ENCODE measurements at regions not wholly inside any gene's neighbourhood (a gene's known extent, or its start where the extent isn't known, plus 50 kb on each side); places are given as distances from the start of the nearest gene placed in this dataset.

DNA sequence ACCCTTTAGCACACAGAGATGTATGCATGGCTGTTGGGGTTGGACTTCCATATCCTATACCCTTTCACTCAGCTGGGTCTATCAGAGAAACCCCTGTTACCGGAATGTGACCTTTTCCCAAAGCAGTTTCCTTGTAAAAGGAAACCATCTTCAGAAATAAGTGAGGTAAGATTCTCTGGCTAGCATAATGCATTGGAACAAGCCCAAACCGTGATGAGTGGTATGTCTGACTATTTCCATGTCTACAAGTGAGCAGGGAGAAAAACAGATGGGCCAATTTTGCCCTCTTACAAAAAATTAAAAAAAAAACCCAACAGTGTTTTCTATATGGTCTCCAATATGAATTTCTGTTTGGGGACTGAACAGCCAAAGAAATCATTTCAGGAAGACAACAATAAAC lies 283.9 kb downstream of the SMARCA1 start:
- H3K4me2 ChIP-seq (ENCODE audit: control insufficient read depth, extremely low read depth, insufficient read depth, low read depth, low read length) = no peak overlapping the region

GRCh38 chrX:129238011-129238410 lies 285.3 kb downstream of the SMARCA1 start:
- Histone ChIP-seq H3K9me1 (ENCODE audit: control insufficient read depth, extremely low read depth, insufficient read depth, low read length) (no peaks in the 10 kb centered on the region), H3K4me3 (ENCODE audit: control insufficient read depth in 2 of 3, extremely low read depth in 1 of 3, insufficient read depth in 2 of 3, low read depth in 1 of 3, low read length in 3 of 3) (no peak overlapping the region), H4K20me1 (ENCODE audit: control insufficient read depth, extremely low read depth, insufficient read depth, low read length) (no peaks in the 10 kb centered on the region), H3K36me3 (ENCODE audit: control insufficient read depth in 2 of 2, extremely low read depth in 1 of 2, insufficient read depth in 2 of 2, low read length in 2 of 2) (no peaks in the 10 kb centered on the region), H3K27ac (ENCODE audit: control insufficient read depth, insufficient read depth, low read length) (no peak overlapping the region), H3K9ac (ENCODE audit: control insufficient read depth, extremely low read depth, insufficient read depth, low read length) (no peak overlapping the region), H3K9me3 (ENCODE audit: control insufficient read depth, low read depth, low read length) (no peaks in the 10 kb centered on the region), H3K79me2 (ENCODE audit: control insufficient read depth, insufficient read depth, low read length) (no peaks in the 10 kb centered on the region), H3K4me2 (ENCODE audit: control insufficient read depth, extremely low read depth, insufficient read depth, low read depth, low read length) (no peak overlapping the region), H3K4me1 (ENCODE audit: control insufficient read depth, extremely low read depth, insufficient read depth, low read length) (no peaks in the 10 kb centered on the region), H3K27me3 (ENCODE audit: control insufficient read depth, extremely low read depth, insufficient read depth, low read length) (no peaks in the 10 kb centered on the region), H2AFZ (ENCODE audit: control insufficient read depth, low read length) (no peak overlapping the region)
- FAIRE-seq = no peak
- TF ChIP-seq EZH2 (IDR thresholded peaks at IDR 0.05; ENCODE audit: low read length) (no peak), CTCF (optimal IDR thresholded peaks at IDR 0.05 in 1 of 3, IDR thresholded peaks at IDR 0.05 in 1 of 3, conservative IDR thresholded peaks at IDR 0.05 in 1 of 3; ENCODE audit: extremely low read depth in 1 of 3, insufficient read depth in 2 of 3, low read length in 3 of 3) (no peak)
- DNase-seq (ENCODE audit: low read depth, low spot score) = no peak
- dilution Hi-C loops (cut with MboI; ENCODE audit: extremely low pct_ligation_motif_present, low sequenced_read_pairs) = no loop called here

More for the DNA sequence above, 283.9 kb downstream of the SMARCA1 start:
- TF ChIP-seq CTCF (optimal IDR thresholded peaks at IDR 0.05 in 1 of 3, IDR thresholded peaks at IDR 0.05 in 1 of 3, conservative IDR thresholded peaks at IDR 0.05 in 1 of 3; ENCODE audit: extremely low read depth in 1 of 3, insufficient read depth in 2 of 3, low read length in 3 of 3) = no peak
- TF ChIP-seq EZH2 (IDR thresholded peaks at IDR 0.05; ENCODE audit: low read length) = no peak
- no peaks in the 10 kb centered on the region for H3K79me2 ChIP-seq (ENCODE audit: control insufficient read depth, insufficient read depth, low read length)
- no peaks in the 10 kb centered on the region for H3K4me1 ChIP-seq (ENCODE audit: control insufficient read depth, extremely low read depth, insufficient read depth, low read length)
- H3K9me3 ChIP-seq (ENCODE audit: control insufficient read depth, low read depth, low read length) = no peaks in the 10 kb centered on the region
- H3K9me1 ChIP-seq (ENCODE audit: control insufficient read depth, extremely low read depth, insufficient read depth, low read length) = no peaks in the 10 kb centered on the region
- no peaks in the 10 kb centered on the region for H4K20me1 ChIP-seq (ENCODE audit: control insufficient read depth, extremely low read depth, insufficient read depth, low read length)
- DNase-seq (ENCODE audit: low read depth, low spot score) = no peak
- no peak overlapping the region for H2AFZ ChIP-seq (ENCODE audit: control insufficient read depth, low read length)
- no peaks in the 10 kb centered on the region for H3K27me3 ChIP-seq (ENCODE audit: control insufficient read depth, extremely low read depth, insufficient read depth, low read length)
- dilution Hi-C loops (cut with MboI; ENCODE audit: extremely low pct_ligation_motif_present, low sequenced_read_pairs) = no loop called here
- no peak overlapping the region for H3K4me3 ChIP-seq (ENCODE audit: control insufficient read depth in 2 of 3, extremely low read depth in 1 of 3, insufficient read depth in 2 of 3, low read depth in 1 of 3, low read length in 3 of 3)
- H3K9ac ChIP-seq (ENCODE audit: control insufficient read depth, extremely low read depth, insufficient read depth, low read length) = no peak overlapping the region
- no peaks in the 10 kb centered on the region for H3K36me3 ChIP-seq (ENCODE audit: control insufficient read depth in 2 of 2, extremely low read depth in 1 of 2, insufficient read depth in 2 of 2, low read length in 2 of 2)
- no peak overlapping the region for H3K27ac ChIP-seq (ENCODE audit: control insufficient read depth, insufficient read depth, low read length)
- no peak for FAIRE-seq

Measured in keratinocyte (primary cell).